Fibroblast of peridontal ligament (primary cell): ENCODE measurements at regions not wholly inside any gene's neighbourhood (a gene's known extent, or its start where the extent isn't known, plus 50 kb on each side); places are given as distances from the start of the nearest gene placed in this dataset.
"Not testable (repeated sequence)": the region's sequence is repeated elsewhere in the genome, so short reads cannot be mapped to it uniquely, and the experiment has no call there.

ENCODE experiments used
- DNase-seq: peaks from one replicate; pipeline ENCODE4 v3.0.0-alpha.2; 2010; ENCODE audit errors: extremely low read depth

DNA sequence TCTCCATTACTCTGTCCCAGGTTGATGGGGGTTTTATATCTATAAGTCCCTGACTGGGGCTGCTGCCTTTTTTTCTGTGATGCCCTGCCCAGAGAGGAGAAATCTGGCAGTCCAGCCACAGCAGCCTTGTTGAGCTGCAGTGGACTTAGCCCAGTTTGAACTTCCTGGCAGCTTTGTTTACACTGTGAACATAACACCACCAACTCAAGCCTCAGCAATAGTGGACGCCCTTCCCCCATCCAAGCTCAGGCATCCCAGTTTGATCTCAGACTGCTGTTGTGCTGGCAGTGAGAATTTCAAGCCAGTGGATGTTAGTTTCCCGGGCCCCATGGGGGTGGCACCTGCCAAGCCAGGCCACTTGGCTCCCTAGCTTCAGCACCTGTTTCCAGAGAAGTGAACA lies 298.5 kb upstream of the KDM5D start:
- DNase-seq = no peak

DNA sequence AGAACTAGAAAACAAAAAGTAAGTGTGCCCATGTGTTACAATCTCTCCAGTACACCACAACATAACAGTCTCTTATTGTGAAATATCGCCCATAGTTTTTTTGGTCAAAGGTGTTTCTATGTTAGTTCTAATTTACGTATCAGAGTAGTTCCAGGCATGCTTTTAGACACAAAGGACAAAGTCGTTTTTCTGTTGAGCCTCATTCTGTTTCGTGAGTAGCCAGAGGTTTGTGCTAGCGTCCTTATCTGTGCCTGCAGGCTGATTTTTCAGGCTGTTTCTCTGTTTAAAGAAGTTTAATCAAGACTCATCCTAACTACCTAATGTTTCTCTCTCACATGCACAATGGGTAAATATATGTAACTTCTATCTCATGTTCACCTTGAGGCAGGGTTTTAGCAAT lies 281.1 kb upstream of the KDM5D start:
- DNase-seq = no peak

- DNase-seq = not testable (repeated sequence)
These were observed 248.9 kb upstream of the KDM5D start for GRCh38 chrY:19993410-19993809.

- no peak for DNase-seq
These were observed 228.5 kb upstream of the KDM5D start for GRCh38 chrY:19973012-19973411.

DNA sequence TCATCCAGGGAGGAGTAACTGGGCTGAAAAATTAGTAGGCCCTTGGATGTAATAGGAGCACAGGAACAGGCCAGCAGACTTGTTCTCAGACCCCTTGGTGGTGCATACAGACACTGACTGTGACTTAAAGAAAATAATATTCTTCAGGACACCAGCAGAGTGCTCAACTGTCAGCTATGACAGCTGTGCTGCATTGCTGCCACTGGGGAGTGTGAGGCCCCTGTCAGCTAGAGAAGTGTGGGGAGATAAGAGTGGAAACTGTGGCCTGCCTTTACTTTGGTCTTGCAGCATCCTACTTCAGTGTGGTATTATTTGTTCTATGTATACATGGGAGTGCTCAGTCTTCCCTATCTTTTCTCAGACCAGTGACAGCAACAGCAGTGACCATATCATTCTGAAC lies 203.2 kb upstream of the KDM5D start:
- no peak for DNase-seq

- DNase-seq = no peak
These were observed 154.5 kb upstream of the KDM5D start for GRCh38 chrY:19899011-19899410.

- no peak for DNase-seq
These were observed 147.8 kb upstream of the KDM5D start for GRCh38 chrY:19892076-19892964.

DNA sequence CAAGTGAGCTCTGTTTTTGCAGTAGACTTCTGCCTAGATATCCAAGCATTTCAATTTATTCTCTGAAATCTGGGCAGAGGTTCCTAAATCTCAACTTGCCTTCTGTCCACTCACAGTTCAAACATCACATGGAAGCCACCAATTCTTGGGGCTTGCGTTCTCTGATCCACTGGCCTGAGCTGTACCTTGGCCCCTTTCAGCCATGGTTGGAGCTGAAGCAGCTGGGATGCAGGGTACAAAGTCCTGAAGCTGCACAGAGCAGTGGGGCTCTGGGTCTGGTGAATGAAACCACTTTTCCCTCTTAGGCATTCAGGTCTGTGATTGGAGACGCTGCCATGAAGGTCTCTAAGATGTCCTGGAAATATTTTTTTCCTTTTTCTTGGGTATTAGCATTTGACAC lies 137.6 kb upstream of the KDM5D start:
- DNase-seq = no peak

DNA sequence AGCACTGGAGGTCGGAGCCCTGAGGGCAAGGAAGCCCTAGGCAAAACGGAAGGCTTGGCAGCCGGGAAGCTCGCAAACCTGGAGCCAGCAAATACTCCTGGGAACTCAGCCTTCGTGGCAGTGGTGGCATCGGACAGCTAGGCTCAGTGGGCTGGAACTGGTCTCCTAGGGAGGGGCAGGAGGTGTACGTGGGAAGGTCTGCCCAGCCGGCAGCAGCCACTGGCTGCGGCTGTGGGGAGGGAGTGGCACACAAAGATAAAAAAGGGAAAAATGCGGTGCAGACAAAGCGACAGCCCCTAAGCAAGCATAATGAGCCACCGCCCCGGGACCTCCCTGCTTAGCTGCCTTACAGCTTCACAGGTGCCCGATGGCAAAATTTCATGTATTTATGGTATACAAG lies 125.2 kb upstream of the KDM5D start:
- DNase-seq = no peak

- no peak for DNase-seq
These were observed 124.8 kb upstream of the KDM5D start for GRCh38 chrY:19869281-19869680.

DNA sequence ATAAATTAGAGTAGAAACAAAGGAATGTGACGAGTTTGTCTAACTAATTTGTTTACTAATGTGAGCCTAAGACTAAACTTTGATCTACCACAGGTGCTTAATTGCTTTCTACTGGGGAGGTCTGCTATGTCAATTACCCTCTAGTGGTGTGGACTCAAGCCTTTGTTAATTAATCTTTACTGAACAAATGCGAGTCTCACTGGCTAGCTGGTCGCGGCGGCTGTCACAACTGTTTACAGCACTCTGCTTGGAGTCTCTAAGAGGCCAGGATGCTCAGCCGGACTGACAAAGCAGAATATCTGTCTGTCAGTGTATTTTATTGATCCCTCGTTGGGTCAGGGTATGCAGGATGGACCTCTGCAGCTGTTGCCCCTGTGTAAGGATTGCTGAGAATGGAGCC lies 124.1 kb upstream of the KDM5D start:
- no peak for DNase-seq

GRCh38 chrY:19856474-19857135 lies 112.1 kb upstream of the KDM5D start:
- DNase-seq = no peak

GRCh38 chrY:19842972-19843371 lies 98.4 kb upstream of the KDM5D start:
- DNase-seq = no peak

GRCh38 chrY:19824136-19824535 lies 79.6 kb upstream of the KDM5D start:
- DNase-seq = no peak

DNA sequence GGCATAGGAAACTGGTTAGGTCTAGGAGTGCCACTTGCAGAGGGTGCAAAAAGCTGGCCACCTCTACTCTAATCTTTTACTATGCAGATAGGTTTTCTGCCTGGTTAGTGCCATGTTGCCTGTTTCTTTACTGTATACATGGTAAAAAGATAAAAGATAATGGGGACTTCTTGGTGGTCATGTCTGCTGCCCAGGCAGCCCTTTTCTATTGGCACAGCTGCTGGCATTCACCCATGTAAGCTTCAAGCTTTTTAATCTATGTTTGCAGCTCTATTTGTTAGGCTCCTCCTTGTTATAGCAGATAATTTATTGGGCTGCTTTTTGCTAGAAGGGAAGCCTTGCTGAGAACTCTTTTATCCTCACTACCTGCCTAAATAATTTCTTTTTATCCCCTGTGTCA lies 74.0 kb upstream of the KDM5D start:
- no peak for DNase-seq

- no peak for DNase-seq
These were observed 72.4 kb upstream of the KDM5D start for GRCh38 chrY:19816920-19817319.

- peak; percentile 27 for DNase-seq
These were observed 71.7 kb upstream of the KDM5D start for GRCh38 chrY:19816053-19816823.
